Medulla oblongata (tissue), 1 donor: ENCODE measurements at regions not wholly inside any gene's neighbourhood (a gene's known extent, or its start where the extent isn't known, plus 50 kb on each side); places are given as distances from the start of the nearest gene placed in this dataset.
A peak's percentile ranks its signal among the peaks of the same experiment; 100 is the strongest.
"Not testable (repeated sequence)": the region's sequence is repeated elsewhere in the genome, so short reads cannot be mapped to it uniquely, and the experiment has no call there.

Experiments
- DNase-seq: peaks from one replicate; pipeline ENCODE4 v3.0.0-alpha.2; 2015; ENCODE audit errors: extremely low spot score

- no peak for DNase-seq
Measured at GRCh38 chr7:121744877-121745276, 128.1 kb upstream of the PTPRZ1 start.

GRCh38 chr7:121744319-121744718, 128.6 kb upstream of the PTPRZ1 start:
- no peak for DNase-seq

DNA sequence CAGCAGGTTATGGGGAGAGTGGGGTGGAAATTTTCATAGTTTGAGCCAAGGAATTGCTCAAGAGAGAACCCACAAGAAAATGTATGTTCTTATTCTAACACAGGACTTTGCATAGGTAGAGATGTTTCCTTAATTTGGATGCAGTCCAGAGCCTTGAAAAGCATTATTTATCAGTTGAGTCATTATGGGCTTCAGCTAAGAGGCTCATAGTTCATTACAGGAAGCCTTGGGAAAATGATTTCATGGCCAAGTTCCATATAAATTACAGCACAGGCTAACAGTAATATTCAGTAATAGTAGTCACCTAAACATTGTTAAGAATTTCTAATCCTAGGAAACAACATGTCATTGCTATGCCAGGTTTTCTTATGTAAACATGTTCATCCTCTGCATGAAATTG, 131.1 kb upstream of the PTPRZ1 start:
- DNase-seq, result no peak

GRCh38 chr7:121739465-121739864, 133.5 kb upstream of the PTPRZ1 start:
- no peak for DNase-seq

DNA sequence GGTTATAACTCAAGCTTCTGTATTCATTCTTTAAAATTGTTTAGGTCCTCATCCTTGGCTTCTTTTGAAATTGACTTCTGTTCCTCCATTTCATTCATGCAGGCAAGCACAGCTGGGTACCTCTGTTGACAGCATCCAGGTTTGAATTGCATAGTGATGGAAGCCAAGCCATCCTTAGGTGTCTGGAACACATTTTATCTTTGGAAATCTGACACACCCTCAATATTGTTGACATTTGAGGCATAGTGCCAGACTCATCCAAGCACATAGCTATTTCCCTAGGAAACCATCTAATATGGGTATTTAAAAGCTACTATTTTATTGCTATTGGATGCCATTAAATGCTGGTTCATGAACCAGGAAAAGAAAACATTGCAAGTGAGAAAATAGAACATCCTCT, 142.1 kb upstream of the PTPRZ1 start:
- DNase-seq, result no peak

DNA sequence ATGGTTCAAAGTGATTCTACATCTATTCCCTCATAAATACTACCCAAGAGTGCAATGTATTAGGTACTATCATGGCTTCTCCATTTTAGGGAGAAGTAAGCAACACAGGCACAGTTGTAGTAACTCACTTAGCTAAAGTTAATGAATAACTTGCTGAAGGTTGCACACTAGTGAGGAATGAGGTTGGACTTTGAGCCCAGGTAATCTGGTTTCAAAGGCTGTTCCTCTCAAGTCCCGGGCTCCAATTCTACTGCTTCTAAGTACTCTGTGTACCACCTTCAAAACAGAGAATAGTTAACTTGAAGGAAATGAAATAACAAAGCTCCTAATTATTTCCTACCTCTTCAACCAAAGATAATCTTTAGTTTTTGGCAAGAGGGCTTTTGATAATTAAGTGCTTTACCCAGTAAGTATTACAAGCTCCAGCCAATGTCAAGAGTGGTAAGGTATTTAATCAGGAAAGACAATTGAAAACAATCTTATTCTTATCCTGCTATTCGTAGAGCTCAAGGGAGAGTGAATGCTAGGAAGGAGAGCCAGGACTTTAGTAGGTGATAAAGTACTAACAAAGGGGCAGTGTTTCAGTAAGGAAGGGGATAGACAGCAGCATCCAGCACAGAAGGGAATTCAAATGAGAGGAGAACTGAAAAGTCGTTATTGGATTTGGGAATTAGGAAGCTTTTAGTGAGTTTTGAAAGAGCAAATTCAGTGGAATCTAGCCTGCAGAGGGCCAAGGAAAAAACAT, 158.2 kb upstream of the PTPRZ1 start:
- no peak for DNase-seq

DNA sequence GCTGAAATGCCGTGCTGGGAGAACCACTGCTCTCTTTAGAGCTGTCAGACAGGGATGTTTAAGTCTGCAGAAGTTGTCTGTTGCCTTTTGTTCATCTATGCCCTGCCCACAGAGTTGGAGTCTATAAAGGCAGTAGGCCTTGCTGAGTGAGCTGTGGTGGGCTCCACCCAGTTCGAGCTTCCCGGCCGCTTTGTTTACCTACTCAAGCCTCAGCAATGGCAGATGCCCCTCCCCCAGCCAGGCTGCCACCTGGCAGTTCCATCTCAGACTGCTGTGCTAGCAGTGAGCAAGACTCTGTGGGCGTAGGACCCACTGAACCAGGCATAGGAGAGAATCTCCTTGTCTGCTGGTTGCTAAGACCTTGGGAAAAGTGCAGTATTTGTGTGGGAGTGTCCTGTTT, 160.0 kb upstream of the PTPRZ1 start:
- DNase-seq, result not testable (repeated sequence)

DNA sequence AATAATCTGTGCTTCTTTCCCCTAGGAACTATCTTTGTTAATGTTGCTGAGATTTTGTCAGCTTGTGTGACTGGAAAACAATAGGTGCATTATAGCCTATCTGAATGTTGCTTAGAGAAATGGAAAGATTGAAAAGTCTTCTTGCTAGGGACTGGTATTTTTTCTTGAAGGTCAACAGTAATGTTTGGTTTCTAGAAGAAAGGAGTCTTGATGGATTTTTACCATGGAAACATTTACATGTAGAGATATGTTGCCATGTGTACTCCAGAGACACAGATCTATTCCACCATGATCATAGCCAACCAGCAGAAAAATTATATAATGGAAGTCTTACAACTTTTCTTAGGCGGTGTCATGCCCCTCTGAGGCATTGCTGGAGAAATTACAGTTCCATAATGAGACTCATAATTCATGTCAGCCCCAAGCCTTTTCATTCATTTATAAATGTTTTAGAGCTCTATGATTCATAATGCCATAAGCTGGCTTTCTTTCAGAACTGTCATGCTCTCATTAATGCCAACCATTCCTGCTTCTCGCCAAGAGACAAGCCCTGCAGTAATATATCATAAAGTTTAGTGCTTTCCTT, 175.1 kb upstream of the PTPRZ1 start:
- DNase-seq, result no peak

- DNase-seq, result no peak
Measured at GRCh38 chr7:121696954-121697353, 176.0 kb upstream of the PTPRZ1 start.

GRCh38 chr7:121689749-121690148, 183.2 kb upstream of the PTPRZ1 start:
- DNase-seq, result no peak

DNA sequence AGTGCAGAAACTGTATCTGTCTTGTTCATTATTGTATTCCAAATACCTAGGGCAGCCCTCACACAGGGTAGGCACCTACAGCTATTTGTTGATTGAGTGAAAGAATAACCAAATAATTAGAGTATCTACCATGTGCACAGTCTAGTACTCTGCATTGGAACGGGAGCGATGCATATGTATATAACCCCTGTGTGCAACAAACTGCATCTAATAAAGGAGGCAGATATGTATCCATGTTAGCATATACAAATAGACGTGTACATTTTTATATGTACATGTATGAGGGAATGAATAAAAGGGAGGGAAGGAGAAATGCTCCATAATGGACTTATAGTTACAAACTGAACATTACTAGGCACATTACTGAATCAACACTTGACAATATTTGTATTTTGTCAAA, 191.3 kb upstream of the PTPRZ1 start:
- no peak for DNase-seq

DNA sequence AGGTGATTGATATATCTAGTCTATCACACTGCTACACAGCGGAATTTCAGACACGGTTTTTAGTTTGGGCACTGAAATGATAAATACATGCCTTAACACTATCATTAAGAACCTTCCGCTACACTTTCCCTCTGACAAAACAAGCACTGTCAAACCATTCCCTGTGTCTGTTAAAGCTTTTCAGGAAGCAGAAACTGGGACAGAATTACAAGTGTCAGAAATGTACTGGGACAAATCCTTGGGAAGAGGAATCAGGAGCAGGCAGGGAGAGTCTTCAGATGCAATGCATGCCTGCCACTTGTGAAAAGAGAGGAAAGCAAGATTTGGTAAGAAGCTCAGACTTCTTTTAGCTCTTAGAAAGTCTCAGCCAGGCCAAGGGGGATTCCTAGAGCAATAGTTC, 196.8 kb upstream of the PTPRZ1 start:
- DNase-seq, result no peak

- not testable (repeated sequence) for DNase-seq
Measured at GRCh38 chr7:121674455-121674854, 198.5 kb upstream of the PTPRZ1 start.

GRCh38 chr7:121669144-121669543, 203.8 kb upstream of the PTPRZ1 start:
- DNase-seq, result no peak

DNA sequence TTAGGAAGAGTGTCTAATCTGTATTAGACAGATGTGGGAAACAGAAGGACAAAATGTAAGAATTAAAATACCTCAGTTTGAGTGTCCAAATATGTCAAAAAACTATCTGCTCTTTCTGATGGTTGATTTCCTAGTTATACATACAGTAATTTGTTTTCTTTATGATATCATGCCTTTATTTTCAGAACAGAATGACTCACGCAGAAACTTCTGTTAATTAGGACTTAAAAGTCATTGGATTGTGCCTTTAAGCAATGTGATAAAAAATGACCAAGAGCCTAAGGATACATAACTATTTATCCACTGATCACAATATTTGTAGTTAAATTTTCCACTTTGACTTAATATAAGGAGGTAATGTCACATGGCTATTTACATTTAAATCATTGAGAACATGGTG, 206.7 kb upstream of the PTPRZ1 start:
- no peak for DNase-seq

DNA sequence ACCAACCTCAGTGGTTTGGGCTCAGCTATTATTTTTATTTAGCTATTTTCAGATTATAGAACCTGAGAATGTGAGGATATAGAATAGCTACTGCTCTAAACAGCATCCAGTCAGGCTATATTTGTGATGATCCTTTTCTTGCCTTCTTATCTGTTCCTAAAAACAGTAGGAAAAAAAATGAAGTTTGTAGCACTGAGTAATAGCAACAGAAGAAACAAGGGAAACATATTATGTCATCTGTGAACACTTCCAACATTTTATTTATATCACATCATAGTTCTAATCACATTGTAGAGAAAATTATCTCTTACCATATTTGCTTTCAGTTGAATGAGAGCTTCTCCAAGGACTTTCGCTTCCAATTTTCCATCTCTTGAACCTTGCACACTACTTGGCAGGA, 229.6 kb upstream of the PTPRZ1 start:
- DNase-seq, result no peak

- no peak for DNase-seq
Measured at GRCh38 chr7:121639705-121640104, 233.3 kb upstream of the PTPRZ1 start.

GRCh38 chr7:121638286-121638685, 234.7 kb upstream of the PTPRZ1 start:
- no peak for DNase-seq

DNA sequence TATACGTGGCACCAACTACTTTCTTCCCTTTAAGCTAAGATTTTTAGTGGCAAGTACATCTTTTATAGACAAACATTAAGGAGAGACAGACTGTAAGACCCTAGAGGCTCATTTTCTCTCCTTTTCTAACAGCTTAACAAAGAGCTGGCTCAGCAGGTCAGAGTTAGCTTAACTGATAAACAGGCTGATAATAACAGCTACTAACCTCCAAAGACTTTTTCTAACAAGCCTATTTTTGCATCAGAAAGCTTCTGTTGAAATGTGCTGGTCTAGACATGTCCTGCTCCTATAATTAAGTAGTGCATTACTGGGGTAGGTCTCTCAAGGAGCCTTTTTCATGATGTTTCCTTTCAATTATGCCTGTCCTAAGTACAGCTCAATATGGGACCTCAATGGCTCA, 238.2 kb upstream of the FAM3C start:
- DNase-seq, result no peak

DNA sequence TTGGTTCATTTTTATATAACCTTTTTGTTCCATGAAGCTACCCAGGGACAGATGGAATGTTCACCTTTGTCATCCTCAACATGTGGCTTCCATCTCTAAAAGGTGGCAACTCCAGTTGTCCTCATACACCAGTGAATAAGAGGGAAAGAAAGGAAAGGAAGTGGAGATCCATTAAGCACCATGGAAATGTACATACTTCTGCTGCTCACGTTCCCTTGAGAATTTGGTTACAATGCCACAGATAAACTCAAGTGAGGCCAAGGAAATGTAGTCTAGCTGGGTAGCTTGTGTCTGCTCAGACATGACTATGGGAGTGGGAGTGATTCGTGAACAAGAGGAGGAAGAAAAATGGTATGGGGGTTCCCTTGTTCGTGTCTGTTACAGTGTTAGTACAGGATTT, 237.1 kb upstream of the FAM3C start:
- no peak for DNase-seq

- DNase-seq, result peak; percentile 61
Measured at GRCh38 chr7:121624958-121625357, 228.8 kb upstream of the FAM3C start.

DNA sequence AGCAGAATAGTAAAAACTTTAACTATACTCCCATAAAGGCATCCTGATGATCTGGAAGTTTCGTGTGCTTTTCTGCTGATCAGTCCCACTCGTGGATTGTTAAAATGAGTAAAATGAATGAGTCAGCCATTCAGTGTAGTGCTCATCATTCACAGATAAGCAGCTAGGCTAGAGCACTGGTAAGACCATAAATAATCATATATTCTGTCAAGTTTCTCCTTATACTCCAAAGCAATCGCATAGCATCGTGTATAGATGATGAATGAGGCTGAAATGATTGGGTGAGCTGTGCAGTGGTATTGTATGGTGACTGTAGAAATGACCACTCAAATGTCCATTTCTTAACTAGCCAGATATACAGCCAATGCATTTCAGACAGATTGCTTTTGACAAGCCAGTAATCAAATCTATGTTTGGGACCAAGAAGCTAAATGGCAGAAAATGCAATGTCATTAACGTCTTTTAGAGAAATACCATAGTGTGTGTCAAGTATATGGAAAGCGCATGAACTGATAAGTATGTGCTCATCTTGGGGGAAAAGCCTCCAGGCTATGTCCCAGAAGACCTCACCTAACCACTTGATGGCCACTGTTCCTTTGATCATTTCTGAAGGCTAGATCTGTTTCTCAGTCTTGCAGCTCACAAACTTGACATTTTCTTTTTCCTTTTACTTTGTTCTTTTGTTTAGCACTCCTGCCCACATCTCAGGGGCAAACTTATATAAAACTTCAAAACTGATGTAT, 227.2 kb upstream of the FAM3C start:
- no peak for DNase-seq

DNA sequence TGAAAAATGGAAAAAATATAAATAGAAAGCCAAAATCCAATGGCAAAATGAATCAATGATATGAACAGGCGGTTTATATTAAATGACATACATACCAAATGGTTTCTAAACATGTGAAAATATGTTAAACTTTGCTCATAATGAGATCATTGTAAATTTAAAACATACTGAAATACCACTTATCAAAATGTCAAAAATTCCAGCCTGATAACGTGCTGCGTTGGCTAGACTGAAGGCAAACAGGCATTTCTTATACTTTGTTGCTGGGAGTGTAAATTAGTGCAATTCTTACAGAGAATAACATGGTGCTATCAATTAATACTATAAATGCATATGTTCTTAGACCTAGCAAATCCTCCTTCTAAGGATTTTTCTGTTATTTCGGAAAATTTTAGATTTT, 225.8 kb upstream of the FAM3C start:
- DNase-seq, result no peak
